ENCODE measurements at regions not wholly inside any gene's neighbourhood (a gene's known extent, or its start where the extent isn't known, plus 50 kb on each side); places are given as distances from the start of the nearest gene placed in this dataset.
"Not testable (repeated sequence)": the region's sequence is repeated elsewhere in the genome, so short reads cannot be mapped to it uniquely, and the experiment has no call there.

GRCh38 chr12:31179627-31180237 lies 106.1 kb downstream of the DDX11 start:
- TF ChIP-seq, protein P1, sequence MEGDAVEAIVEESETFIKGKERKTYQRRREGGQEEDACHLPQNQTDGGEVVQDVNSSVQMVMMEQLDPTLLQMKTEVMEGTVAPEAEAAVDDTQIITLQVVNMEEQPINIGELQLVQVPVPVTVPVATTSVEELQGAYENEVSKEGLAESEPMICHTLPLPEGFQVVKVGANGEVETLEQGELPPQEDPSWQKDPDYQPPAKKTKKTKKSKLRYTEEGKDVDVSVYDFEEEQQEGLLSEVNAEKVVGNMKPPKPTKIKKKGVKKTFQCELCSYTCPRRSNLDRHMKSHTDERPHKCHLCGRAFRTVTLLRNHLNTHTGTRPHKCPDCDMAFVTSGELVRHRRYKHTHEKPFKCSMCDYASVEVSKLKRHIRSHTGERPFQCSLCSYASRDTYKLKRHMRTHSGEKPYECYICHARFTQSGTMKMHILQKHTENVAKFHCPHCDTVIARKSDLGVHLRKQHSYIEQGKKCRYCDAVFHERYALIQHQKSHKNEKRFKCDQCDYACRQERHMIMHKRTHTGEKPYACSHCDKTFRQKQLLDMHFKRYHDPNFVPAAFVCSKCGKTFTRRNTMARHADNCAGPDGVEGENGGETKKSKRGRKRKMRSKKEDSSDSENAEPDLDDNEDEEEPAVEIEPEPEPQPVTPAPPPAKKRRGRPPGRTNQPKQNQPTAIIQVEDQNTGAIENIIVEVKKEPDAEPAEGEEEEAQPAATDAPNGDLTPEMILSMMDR (conservative IDR thresholded peaks at IDR 0.05), result not testable (repeated sequence)
- not testable (repeated sequence) for TF ChIP-seq EZH2 (IDR thresholded peaks at IDR 0.05; ENCODE audit: low read depth)

All from PC-9 (cell line).